Cardiac muscle cell (in vitro differentiated cells and primary cell): ENCODE measurements at regions not wholly inside any gene's neighbourhood (a gene's known extent, or its start where the extent isn't known, plus 50 kb on each side); places are given as distances from the start of the nearest gene placed in this dataset.
"Not testable (repeated sequence)": the region's sequence is repeated elsewhere in the genome, so short reads cannot be mapped to it uniquely, and the experiment has no call there.

Experiments
- DNase-seq, 2 donors: peaks; one replicate each; pipeline versions ENCODE4 v3.0.0 to v3.0.0-alpha.2; 2010 to 2017; ENCODE audit warnings: low read depth in 1 of 2, low spot score in 1 of 2
- H3K27ac ChIP-seq: fragments of 200-600 bp; sonication (generic); 2 replicates; pipeline ENCODE4 v1.5.1; 2016
- H3K27me3 ChIP-seq: fragments of 200-600 bp; sonication (generic); 2 replicates; pipeline ENCODE4 v1.6.0; 2016; ENCODE audit warnings: control low read depth
- H3K36me3 ChIP-seq: fragments of 200-600 bp; sonication (generic); 2 replicates; pipeline ENCODE4 v1.5.1; 2016; ENCODE audit warnings: control low read depth
- H3K4me1 ChIP-seq: fragments of 200-600 bp; sonication (generic); 2 replicates; pipeline ENCODE4 v1.8.1; 2017; ENCODE audit warnings: low read depth, mild to moderate bottlenecking, mixed run types
- H3K4me3 ChIP-seq: fragments of 200-600 bp; sonication (generic); 2 replicates; pipeline ENCODE4 v1.5.1; 2016; ENCODE audit warnings: mild to moderate bottlenecking
- H3K9me3 ChIP-seq: fragments of 200-600 bp; sonication (generic); 2 replicates; pipeline ENCODE4 v1.5.1; 2017; ENCODE audit warnings: low read depth, mild to moderate bottlenecking, control low read depth
- TF ChIP-seq, protein P1 (sequence below): IDR thresholded peaks from 2 replicates; pipeline ENCODE4 v1.5.1; 2012; ENCODE audit warnings: low read depth, mild to moderate bottlenecking, low read length

DNA sequence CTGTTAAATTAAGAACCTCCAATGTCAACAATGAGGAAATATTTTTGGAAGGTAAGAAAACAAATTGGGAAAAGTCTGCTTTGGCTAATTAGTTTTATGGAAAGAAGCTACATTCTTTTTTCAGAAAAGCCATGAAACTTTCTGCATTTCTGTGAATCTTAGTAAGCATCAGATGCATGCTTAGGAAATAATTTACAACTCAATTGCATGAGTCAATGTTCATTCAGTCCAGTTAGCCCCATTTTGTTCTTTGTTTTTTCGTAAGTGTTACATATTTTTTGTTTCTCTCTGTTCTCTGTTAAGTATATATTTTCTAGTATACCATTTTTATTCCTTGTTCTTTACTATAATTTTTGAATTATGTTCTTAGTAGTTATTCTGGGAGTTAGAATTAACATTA lies 195.2 kb upstream of the KIF2B start:
- TF ChIP-seq, protein P1, sequence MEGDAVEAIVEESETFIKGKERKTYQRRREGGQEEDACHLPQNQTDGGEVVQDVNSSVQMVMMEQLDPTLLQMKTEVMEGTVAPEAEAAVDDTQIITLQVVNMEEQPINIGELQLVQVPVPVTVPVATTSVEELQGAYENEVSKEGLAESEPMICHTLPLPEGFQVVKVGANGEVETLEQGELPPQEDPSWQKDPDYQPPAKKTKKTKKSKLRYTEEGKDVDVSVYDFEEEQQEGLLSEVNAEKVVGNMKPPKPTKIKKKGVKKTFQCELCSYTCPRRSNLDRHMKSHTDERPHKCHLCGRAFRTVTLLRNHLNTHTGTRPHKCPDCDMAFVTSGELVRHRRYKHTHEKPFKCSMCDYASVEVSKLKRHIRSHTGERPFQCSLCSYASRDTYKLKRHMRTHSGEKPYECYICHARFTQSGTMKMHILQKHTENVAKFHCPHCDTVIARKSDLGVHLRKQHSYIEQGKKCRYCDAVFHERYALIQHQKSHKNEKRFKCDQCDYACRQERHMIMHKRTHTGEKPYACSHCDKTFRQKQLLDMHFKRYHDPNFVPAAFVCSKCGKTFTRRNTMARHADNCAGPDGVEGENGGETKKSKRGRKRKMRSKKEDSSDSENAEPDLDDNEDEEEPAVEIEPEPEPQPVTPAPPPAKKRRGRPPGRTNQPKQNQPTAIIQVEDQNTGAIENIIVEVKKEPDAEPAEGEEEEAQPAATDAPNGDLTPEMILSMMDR, result no peak
- Histone ChIP-seq H3K36me3 (no peaks in the 10 kb centered on the region), H3K4me3 (no peak overlapping the region), H3K27me3 (no peaks in the 10 kb centered on the region), H3K27ac (no peak overlapping the region), H3K4me1 (peaks cover 4% of the 10 kb centered on the region), H3K9me3 (no peaks in the 10 kb centered on the region)
- peak in 1 of 2 donors; percentile 70 for DNase-seq

DNA sequence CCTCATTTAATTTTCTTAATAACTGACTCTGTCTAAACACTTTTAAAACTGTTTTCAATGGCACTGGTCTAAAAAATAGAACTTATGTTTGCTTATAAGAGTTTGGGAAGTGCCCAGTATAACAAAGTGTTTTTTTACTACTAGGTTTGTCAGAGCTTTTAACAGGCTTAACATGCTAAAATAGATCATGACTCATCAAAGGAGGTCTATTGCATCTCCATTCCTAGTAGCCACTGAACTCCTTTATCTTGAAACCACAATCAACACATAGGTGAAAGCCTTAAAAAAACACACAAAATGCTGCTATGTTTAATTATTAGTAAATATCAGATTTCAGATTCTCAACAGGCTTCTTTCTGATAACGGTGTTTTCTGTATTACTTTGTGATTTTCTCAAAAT lies 196.4 kb upstream of the KIF2B start:
- H3K36me3 ChIP-seq, result no peaks in the 10 kb centered on the region
- TF ChIP-seq, protein P1, result no peak
- H3K4me3 ChIP-seq, result no peak overlapping the region
- peak in 1 of 2 donors; percentile 71 for DNase-seq
- H3K9me3 ChIP-seq, result no peaks in the 10 kb centered on the region
- H3K27me3 ChIP-seq, result no peaks in the 10 kb centered on the region
- peaks cover 4% of the 10 kb centered on the region for H3K4me1 ChIP-seq
- H3K27ac ChIP-seq, result no peak overlapping the region

DNA sequence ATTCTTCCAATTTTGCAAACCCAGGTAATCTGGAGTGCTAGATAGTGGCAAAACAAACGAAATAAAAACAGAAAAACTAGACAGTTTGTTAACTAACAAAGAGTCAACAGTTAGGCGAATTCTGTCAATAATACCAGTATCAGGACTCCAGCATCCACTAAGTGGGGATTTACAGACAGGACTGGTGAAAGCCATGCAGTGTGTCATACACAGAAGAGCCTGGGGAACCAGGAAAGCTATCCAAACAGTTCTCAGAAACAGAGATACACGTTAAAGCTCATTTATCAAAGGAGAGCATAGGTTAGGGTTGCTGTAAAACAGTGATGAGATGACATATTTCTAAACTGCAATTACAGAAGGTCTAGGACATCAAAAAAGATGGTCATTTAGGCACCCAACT lies 203.7 kb upstream of the KIF2B start:
- Histone ChIP-seq H3K27ac (no peak overlapping the region), H3K4me1 (no peaks in the 10 kb centered on the region), H3K36me3 (no peaks in the 10 kb centered on the region), H3K9me3 (no peaks in the 10 kb centered on the region), H3K4me3 (no peak overlapping the region), H3K27me3 (no peaks in the 10 kb centered on the region)
- TF ChIP-seq, protein P1, result no peak
- no peak for DNase-seq

GRCh38 chr17:53608208-53608607 lies 214.5 kb upstream of the KIF2B start:
- not testable (repeated sequence) for DNase-seq, H3K27ac ChIP-seq, H3K4me1 ChIP-seq, H3K4me3 ChIP-seq, H3K9me3 ChIP-seq, H3K27me3 ChIP-seq, H3K36me3 ChIP-seq

DNA sequence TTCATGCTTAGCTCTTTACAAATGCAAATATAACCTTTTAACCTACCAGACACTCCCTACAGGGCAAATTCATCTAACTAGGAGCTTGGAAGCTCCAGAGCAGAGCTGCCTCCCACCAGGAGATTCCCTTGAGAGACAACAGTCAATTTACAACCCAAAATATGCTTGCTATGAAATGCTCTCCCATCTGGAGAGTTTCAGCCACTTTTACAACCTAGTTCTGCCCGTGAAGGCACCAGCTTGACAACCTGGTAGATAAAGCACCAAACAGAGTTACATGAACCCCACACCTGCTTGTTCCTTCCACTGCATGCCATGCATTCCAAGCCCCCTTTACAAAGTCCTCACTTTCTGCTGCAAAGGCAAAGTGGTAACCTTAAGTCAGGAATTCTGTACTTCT lies 215.3 kb upstream of the KIF2B start:
- TF ChIP-seq, protein P1, result no peak
- DNase-seq, result peak in 1 of 2 donors; percentile 21
- H3K27me3 ChIP-seq, result no peaks in the 10 kb centered on the region
- H3K27ac ChIP-seq, result no peak overlapping the region
- H3K4me1 ChIP-seq, result no peaks in the 10 kb centered on the region
- H3K9me3 ChIP-seq, result no peaks in the 10 kb centered on the region
- H3K4me3 ChIP-seq, result no peak overlapping the region
- H3K36me3 ChIP-seq, result no peaks in the 10 kb centered on the region

- Histone ChIP-seq H3K36me3 (no peaks in the 10 kb centered on the region), H3K9me3 (no peaks in the 10 kb centered on the region), H3K4me3 (no peak overlapping the region), H3K27me3 (no peaks in the 10 kb centered on the region), H3K27ac (no peak overlapping the region), H3K4me1 (no peaks in the 10 kb centered on the region)
- TF ChIP-seq, protein P1, result no peak
- DNase-seq, result no peak
These were observed 234.4 kb upstream of the KIF2B start for GRCh38 chr17:53588317-53588716.
